GM23338 (cell line): ENCODE measurements at regions not wholly inside any gene's neighbourhood (a gene's known extent, or its start where the extent isn't known, plus 50 kb on each side); places are given as distances from the start of the nearest gene placed in this dataset.

Experiments
- ATAC-seq: fragments of 200-7000 bp; cut with Tn5 transposase; 3 replicates; pipeline ENCODE4 v1.9.1; 2020
- DNase-seq: peaks from one replicate; pipeline ENCODE4 v3.0.0-alpha.2; 2015; ENCODE audit warnings: low spot score
- H2AFZ ChIP-seq: fragments of 200-600 bp; sonication (generic); 2 replicates; pipeline ENCODE4 v1.8.0; 2016; ENCODE audit warnings: antibody characterized with exemption, mild to moderate bottlenecking, moderate library complexity
- H3F3A ChIP-seq: fragments of 200-600 bp; sonication (generic); replicated peaks from 2 replicates; pipeline ENCODE4 v1.8.0; 2017; ENCODE audit warnings: antibody characterized with exemption, mixed run types, low read depth
- H3K27ac ChIP-seq: fragments of 200-600 bp; sonication (generic); 2 replicates; pipeline ENCODE4 v1.6.1; 2016; ENCODE audit warnings: low read depth
- H3K27me3 ChIP-seq: fragments of 200-600 bp; sonication (generic); 2 replicates; pipeline ENCODE4 v1.8.0; 2016; ENCODE audit warnings: mild to moderate bottlenecking, mixed run types, moderate library complexity; ENCODE audit not compliant: insufficient read depth
- H3K36me3 ChIP-seq: fragments of 200-600 bp; sonication (generic); 2 replicates; pipeline ENCODE4 v1.8.0; 2016; ENCODE audit warnings: mild to moderate bottlenecking; ENCODE audit not compliant: insufficient read depth
- H3K4me1 ChIP-seq: fragments of 200-600 bp; sonication (generic); 2 replicates; pipeline ENCODE4 v1.8.0; 2016; ENCODE audit warnings: mild to moderate bottlenecking, moderate library complexity; ENCODE audit not compliant: insufficient read depth
- H3K4me2 ChIP-seq: fragments of 200-600 bp; sonication (generic); 2 replicates; pipeline ENCODE4 v1.7.1; 2017; ENCODE audit warnings: mixed run types
- H3K4me3 ChIP-seq: fragments of 200-600 bp; sonication (generic); 2 replicates; pipeline ENCODE4 v1.6.1; 2016; ENCODE audit warnings: mixed run types
- H3K79me2 ChIP-seq: fragments of 200-600 bp; sonication (generic); replicated peaks from 2 replicates; pipeline ENCODE4 v1.8.0; 2017; ENCODE audit warnings: mild to moderate bottlenecking; ENCODE audit not compliant: insufficient read depth
- H3K9me2 ChIP-seq: fragments of 200-600 bp; sonication (generic); 2 replicates; pipeline ENCODE4 v1.8.0; 2017; ENCODE audit not compliant: insufficient read depth
- H4K20me1 ChIP-seq: fragments of 200-600 bp; sonication (generic); replicated peaks from 2 replicates; pipeline ENCODE4 v1.8.0; 2017; ENCODE audit warnings: mild to moderate bottlenecking; ENCODE audit not compliant: insufficient read depth
- H3K27ac Mint-ChIP-seq: 2 replicates; pipeline ENCODE4 v1.8.0; 2020; ENCODE audit warnings: inconsistent platforms, mild to moderate bottlenecking, moderate library complexity, mixed read lengths
- H3K27me3 Mint-ChIP-seq: 3 replicates; pipeline ENCODE4 v1.8.0; 2022; ENCODE audit warnings: low read depth, mild to moderate bottlenecking, moderate library complexity, mixed read lengths, inconsistent platforms; ENCODE audit not compliant: insufficient read depth, poor library complexity
- H3K36me3 Mint-ChIP-seq: 3 replicates; pipeline ENCODE4 v1.8.0; 2021; ENCODE audit warnings: low read depth, mild to moderate bottlenecking, inconsistent platforms, moderate library complexity, mixed read lengths
- H3K4me1 Mint-ChIP-seq: 3 replicates; pipeline ENCODE4 v1.8.0; 2020; ENCODE audit warnings: mild to moderate bottlenecking, inconsistent platforms, mixed read lengths
- H3K4me3 Mint-ChIP-seq: 3 replicates; pipeline ENCODE4 v1.8.0; 2021; ENCODE audit warnings: moderate library complexity, mild to moderate bottlenecking, inconsistent platforms, mixed read lengths
- H3K9me3 Mint-ChIP-seq: 3 replicates; pipeline ENCODE4 v1.8.0; 2020; ENCODE audit warnings: moderate library complexity, mild to moderate bottlenecking, inconsistent platforms, mixed read lengths
- CREB1 ChIP-seq: fragments of 250-450 bp; sonication (Bioruptor Pico); IDR thresholded peaks from 2 replicates; pipeline ENCODE4 v1.5.0; 2020; ENCODE audit warnings: low read depth, mild to moderate bottlenecking, moderate library complexity
- EZH2 ChIP-seq: fragments of 200-600 bp; sonication (generic); IDR thresholded peaks from one replicate; pipeline ENCODE4 v1.8.0; 2017; ENCODE audit warnings: antibody characterized with exemption, mild to moderate bottlenecking, low read depth; ENCODE audit not compliant: unreplicated experiment
- EZH2phosphoT487 ChIP-seq: fragments of 200-600 bp; sonication (generic); IDR thresholded peaks from one replicate; pipeline ENCODE4 v1.8.1; 2018; ENCODE audit warnings: antibody characterized with exemption; ENCODE audit not compliant: unreplicated experiment
- NANOG ChIP-seq: IDR thresholded peaks from 2 replicates; pipeline ENCODE4 v1.6.1; 2016; ENCODE audit warnings: antibody characterized with exemption, borderline replicate concordance
- POLR2AphosphoS5 ChIP-seq: IDR thresholded peaks from 2 replicates; pipeline ENCODE4 v1.6.1; 2016; ENCODE audit warnings: antibody characterized with exemption, low read depth
- STAT1 ChIP-seq: IDR thresholded peaks from one replicate; pipeline ENCODE4 v1.6.1; 2016; ENCODE audit warnings: antibody characterized with exemption; ENCODE audit not compliant: unreplicated experiment
- ZNF331 ChIP-seq: fragments of 250-450 bp; sonication (Bioruptor Pico); IDR thresholded peaks from 2 replicates; pipeline ENCODE4 v1.5.0; 2020; ENCODE audit warnings: low read depth, mild to moderate bottlenecking, moderate library complexity
- ZNF462 ChIP-seq: fragments of 250-450 bp; sonication (Bioruptor Pico); IDR thresholded peaks from 2 replicates; pipeline ENCODE4 v1.5.0; 2020; ENCODE audit warnings: mild to moderate bottlenecking, moderate library complexity

- TF ChIP-seq ZNF462 (CRISPR knock-in tag) = no peak
These were observed 100.7 kb upstream of the SPATA16 start (continued) for GRCh38 chr3:173241727-173242126.

GRCh38 chr3:173238091-173238490, 97.1 kb upstream of the SPATA16 start:
- Mint-ChIP-seq H3K4me3 (no peak overlapping the region), H3K4me1 (no peaks in the 10 kb centered on the region), H3K27me3 (no peaks in the 10 kb centered on the region), H3K36me3 (no peaks in the 10 kb centered on the region), H3K9me3 (peaks cover 4% of the 10 kb centered on the region; the same call in 1 of the 3 replicates), H3K27ac (no peak overlapping the region)
- Histone ChIP-seq H4K20me1 (no peaks in the 10 kb centered on the region), H3K79me2 (no peaks in the 10 kb centered on the region), H3K4me2 (no peak overlapping the region), H3K27ac (no peak overlapping the region), H3K4me1 (no peaks in the 10 kb centered on the region), H2AFZ (peak overlapping the region; percentile 81), H3K27me3 (no peaks in the 10 kb centered on the region), H3F3A (no peaks in the 10 kb centered on the region), H3K9me2 (no peaks in the 10 kb centered on the region), H3K36me3 (no peaks in the 10 kb centered on the region), H3K4me3 (no peak overlapping the region)
- DNase-seq = no peak
- no peak for ATAC-seq
- TF ChIP-seq NANOG = no peak
- TF ChIP-seq ZNF462 (CRISPR knock-in tag) = no peak
- TF ChIP-seq EZH2phosphoT487 = no peak
- no peak for TF ChIP-seq ZNF331 (CRISPR knock-in tag)
- TF ChIP-seq EZH2 = no peak
- no peak for TF ChIP-seq STAT1
- TF ChIP-seq CREB1 (CRISPR knock-in tag) = no peak
- TF ChIP-seq POLR2AphosphoS5 = no peak
